Right lobe of liver (tissue), 6 donors: ENCODE measurements at regions not wholly inside any gene's neighbourhood (a gene's known extent, or its start where the extent isn't known, plus 50 kb on each side); places are given as distances from the start of the nearest gene placed in this dataset.
"Not testable (repeated sequence)": the region's sequence is repeated elsewhere in the genome, so short reads cannot be mapped to it uniquely, and the experiment has no call there.

Source experiments
- ATAC-seq, 4 donors: fragments of 200-7000 bp; cut with Tn5 transposase; one replicate each; pipeline ENCODE4 v1.9.1; 2020; ENCODE audit warnings: mild to moderate bottlenecking in 4 of 4, moderate library complexity in 4 of 4
- DNase-seq, 3 donors: peaks; one replicate each; pipeline ENCODE4 v3.0.0-alpha.2; 2020
- H3K27ac ChIP-seq, 3 donors: fragments of 200-600 bp; one replicate each; pipeline ENCODE4 v1.8.0; 2022
- H3K27me3 ChIP-seq, 2 donors: fragments of 200-600 bp; one replicate each; pipeline ENCODE4 v1.8.0; 2022
- H3K36me3 ChIP-seq, 4 donors: fragments of 200-600 bp; sonication (generic) in 1 of 4; one replicate each; pipeline versions ENCODE4 v1.5.1 to v1.8.0; 2017 to 2022; ENCODE audit warnings: control low read depth in 1 of 4
- H3K4me1 ChIP-seq, 4 donors: fragments of 200-600 bp; sonication (generic) in 1 of 4; one replicate each; pipeline versions ENCODE4 v1.5.1 to v1.8.0; 2017 to 2022; ENCODE audit warnings: control low read depth in 1 of 4
- H3K4me3 ChIP-seq, 3 donors: fragments of 200-600 bp; one replicate each; pipeline ENCODE4 v1.8.0; 2022
- H3K9me3 ChIP-seq, 4 donors: fragments of 200-600 bp; sonication (generic) in 1 of 4; one replicate each; pipeline versions ENCODE4 v1.5.1 to v1.8.0; 2017 to 2022; ENCODE audit warnings: control low read depth in 1 of 4
- POLR2A ChIP-seq: fragments of 450-650 bp; IDR thresholded peaks from one replicate; pipeline ENCODE4 v1.6.1; 2017; ENCODE audit warnings: antibody characterized with exemption, mild to moderate bottlenecking
- WGBS: methylation state at CpG from one replicate; pipeline ENCODE4 v1.1.6; 2018; ENCODE audit warnings: low coverage, low lambda C conversion rate; ENCODE audit not compliant: insufficient coverage; ENCODE audit errors: missing lambda C conversion rate; 5-methylcytosine and 5-hydroxymethylcytosine counted together
- intact Hi-C, 2 donors: fragments of 100-400 bp; cut with DNase I; formaldehyde crosslinking; loops; one replicate each; pipeline versions ENCODE4 v1.11.2 to v1.14.1; 2022
- TF ChIP-seq, protein P1 (sequence below), 4 donors: fragments of 200-600 bp in 3 of 4; fragments of 450-650 bp in 1 of 4; IDR thresholded peaks; one replicate each; pipeline versions ENCODE4 v1.5.1 to v1.8.0; 2016 to 2022; ENCODE audit warnings: antibody characterized with exemption in 4 of 4, mild to moderate bottlenecking in 2 of 4
- donor health status: DM: no; HTN: yes; CAD: no.
- donor health status: DM: no; HTN: no; CAD: no.
- donor health status: DM: no; HTN: no; CAD: no.
- donor health status: DM: no; HTN: yes; CAD: no.
- donor health status: DM: no; HTN: yes; CAD: no.

DNA sequence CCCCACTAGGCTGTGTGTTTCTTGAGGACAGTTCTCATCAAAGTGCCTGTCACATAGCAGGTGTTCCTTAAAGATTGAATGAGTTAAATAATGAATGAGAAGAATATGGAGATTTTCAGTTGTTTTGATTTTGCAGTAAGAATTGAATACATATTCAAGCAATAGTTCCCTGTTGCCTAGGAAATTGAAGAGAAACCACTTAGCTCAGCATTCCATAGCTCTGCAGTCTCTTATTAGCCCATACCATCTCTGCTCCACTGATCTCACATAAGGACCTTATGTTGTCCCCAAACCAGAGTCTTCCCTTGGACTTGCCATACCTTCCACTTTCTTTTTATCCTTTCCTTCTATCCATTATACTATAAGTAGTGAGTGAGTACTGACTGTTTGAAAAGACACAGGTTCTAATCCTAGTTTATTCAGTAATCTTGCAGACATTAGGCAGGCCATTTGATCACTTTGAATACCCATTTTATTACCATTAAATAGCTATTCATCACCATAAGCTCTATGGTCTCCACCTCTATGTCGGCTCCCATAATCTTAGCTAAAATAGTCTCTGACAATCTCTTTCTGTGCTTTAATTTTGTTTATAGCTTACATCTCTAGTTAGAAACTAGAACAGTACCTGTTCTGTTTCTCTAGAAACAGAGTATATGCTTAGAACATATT lies 1059.6 kb upstream of the SLIT2 start:
- no peak overlapping the region for H3K4me3 ChIP-seq
- WGBS: 43% methylated on average over 1 of the region's 1 CpG
- H3K27ac ChIP-seq: no peak overlapping the region
- ATAC-seq: no peak
- intact Hi-C loops: no loop called here
- H3K36me3 ChIP-seq: no peaks in the 10 kb centered on the region
- no peaks in the 10 kb centered on the region for H3K4me1 ChIP-seq
- no peaks in the 10 kb centered on the region for H3K27me3 ChIP-seq
- no peaks in the 10 kb centered on the region for H3K9me3 ChIP-seq
- DNase-seq: no peak
- TF ChIP-seq, protein P1, sequence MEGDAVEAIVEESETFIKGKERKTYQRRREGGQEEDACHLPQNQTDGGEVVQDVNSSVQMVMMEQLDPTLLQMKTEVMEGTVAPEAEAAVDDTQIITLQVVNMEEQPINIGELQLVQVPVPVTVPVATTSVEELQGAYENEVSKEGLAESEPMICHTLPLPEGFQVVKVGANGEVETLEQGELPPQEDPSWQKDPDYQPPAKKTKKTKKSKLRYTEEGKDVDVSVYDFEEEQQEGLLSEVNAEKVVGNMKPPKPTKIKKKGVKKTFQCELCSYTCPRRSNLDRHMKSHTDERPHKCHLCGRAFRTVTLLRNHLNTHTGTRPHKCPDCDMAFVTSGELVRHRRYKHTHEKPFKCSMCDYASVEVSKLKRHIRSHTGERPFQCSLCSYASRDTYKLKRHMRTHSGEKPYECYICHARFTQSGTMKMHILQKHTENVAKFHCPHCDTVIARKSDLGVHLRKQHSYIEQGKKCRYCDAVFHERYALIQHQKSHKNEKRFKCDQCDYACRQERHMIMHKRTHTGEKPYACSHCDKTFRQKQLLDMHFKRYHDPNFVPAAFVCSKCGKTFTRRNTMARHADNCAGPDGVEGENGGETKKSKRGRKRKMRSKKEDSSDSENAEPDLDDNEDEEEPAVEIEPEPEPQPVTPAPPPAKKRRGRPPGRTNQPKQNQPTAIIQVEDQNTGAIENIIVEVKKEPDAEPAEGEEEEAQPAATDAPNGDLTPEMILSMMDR (IDR thresholded peaks at IDR 0.05): no peak
- no peak for TF ChIP-seq POLR2A

DNA sequence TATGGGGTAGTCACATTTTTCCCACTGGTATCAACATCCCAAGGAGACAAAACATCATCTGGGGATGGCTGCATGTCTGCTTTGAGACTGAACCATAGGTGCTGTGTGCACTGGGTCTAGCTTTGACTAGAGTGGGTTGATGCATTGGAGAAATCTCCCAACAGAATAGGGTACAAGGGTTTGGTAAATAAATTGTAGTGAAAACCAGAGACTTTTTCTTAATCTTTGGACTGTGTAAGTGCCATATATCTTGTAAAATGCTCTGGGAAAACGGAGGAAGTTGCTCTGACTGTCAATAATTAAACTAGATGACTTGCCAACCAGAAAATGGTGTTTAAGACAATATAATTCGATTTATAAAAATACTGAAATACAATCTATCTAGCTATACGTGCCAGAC lies 1064.0 kb upstream of the SLIT2 start:
- ATAC-seq (no peak), DNase-seq (no peak)
- H3K4me1 ChIP-seq: no peaks in the 10 kb centered on the region
- H3K4me3 ChIP-seq: no peak overlapping the region
- H3K9me3 ChIP-seq: no peaks in the 10 kb centered on the region
- intact Hi-C loops: no loop called here
- H3K27ac ChIP-seq: no peak overlapping the region
- 19% methylated on average over 3 of the region's 3 CpGs for WGBS
- H3K27me3 ChIP-seq: no peaks in the 10 kb centered on the region
- TF ChIP-seq POLR2A: no peak
- TF ChIP-seq, protein P1 (IDR thresholded peaks at IDR 0.05): no peak
- H3K36me3 ChIP-seq: no peaks in the 10 kb centered on the region

DNA sequence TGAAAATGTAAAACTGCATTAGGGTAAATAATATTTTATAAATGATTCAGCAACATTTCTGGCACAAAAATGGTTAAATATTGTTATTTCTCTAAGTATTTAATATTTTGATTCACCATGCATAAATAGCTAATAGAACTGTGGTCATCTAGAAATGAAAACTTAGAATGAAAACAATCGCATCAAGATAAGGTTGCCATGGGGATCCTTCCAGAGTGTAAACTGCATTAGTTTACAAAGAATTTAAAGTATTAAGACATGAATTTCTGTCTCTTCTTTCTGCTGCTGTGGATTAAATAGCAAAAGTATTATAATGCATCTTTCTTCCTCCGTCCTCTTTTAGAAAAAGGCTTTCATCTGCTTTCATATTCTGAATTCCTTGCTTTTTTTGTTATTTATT lies 1064.6 kb upstream of the SLIT2 start:
- 39% methylated on average over 2 of the region's 2 CpGs for WGBS
- ATAC-seq (no peak), DNase-seq (no peak)

DNA sequence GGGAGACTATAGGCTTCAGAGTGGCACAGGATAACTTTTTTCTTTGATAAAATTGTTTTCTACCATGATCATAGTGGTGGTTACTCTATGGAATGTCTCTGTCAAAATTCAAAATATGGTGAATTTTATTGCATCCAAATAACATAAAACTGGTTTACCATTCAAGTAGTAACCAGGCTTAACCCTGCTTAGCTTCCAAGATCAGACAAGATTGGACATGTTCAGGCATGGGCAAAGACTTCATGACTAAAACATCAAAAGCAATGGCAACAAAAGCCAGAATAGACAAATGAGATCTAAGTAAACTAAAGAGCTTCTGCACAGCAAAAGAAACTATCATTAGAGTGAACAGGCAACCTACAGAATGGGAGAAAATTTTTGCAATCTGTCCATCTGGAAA lies 1070.1 kb upstream of the SLIT2 start:
- H3K9me3 ChIP-seq, H3K4me1 ChIP-seq, H3K36me3 ChIP-seq, intact Hi-C loops, H3K4me3 ChIP-seq, H3K27me3 ChIP-seq, ATAC-seq, DNase-seq, H3K27ac ChIP-seq: not testable (repeated sequence)

More for the DNA sequence above, 1064.6 kb upstream of the SLIT2 start:
- TF ChIP-seq POLR2A: no peak
- TF ChIP-seq, protein P1 (IDR thresholded peaks at IDR 0.05): no peak
- intact Hi-C loops: no loop called here
- Histone ChIP-seq H3K4me3 (no peak overlapping the region), H3K27me3 (no peaks in the 10 kb centered on the region), H3K36me3 (no peaks in the 10 kb centered on the region), H3K4me1 (no peaks in the 10 kb centered on the region), H3K9me3 (no peaks in the 10 kb centered on the region), H3K27ac (no peak overlapping the region)

DNA sequence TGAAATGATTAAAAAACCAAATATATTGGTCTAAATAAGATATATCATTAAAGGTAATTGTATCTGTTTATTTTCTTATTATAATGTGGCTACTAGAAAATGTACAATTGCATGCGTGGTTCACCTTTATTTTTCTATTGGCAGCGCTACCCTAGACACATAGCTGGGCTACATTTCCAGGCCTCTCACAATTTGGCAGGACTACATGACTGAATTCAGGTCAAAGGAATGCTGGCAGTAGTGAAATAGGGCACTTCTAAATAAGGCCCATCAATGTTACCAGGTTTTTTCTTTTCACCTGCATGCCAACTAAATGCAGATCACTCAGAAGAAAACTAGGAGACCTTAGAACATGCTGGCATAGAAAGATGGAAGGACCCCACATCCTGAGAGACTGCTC lies 1072.9 kb upstream of the SLIT2 start:
- no peak for DNase-seq

More for the DNA sequence above, 1072.9 kb upstream of the SLIT2 start:
- WGBS: 64% methylated on average over 2 of the region's 2 CpGs
- Histone ChIP-seq H3K27ac (no peak overlapping the region), H3K36me3 (no peaks in the 10 kb centered on the region), H3K4me3 (no peak overlapping the region), H3K4me1 (no peaks in the 10 kb centered on the region), H3K9me3 (no peaks in the 10 kb centered on the region), H3K27me3 (peaks cover 0 to 6% of the 10 kb centered on the region in 2 donors)
- intact Hi-C loops: no loop called here
- TF ChIP-seq POLR2A: no peak
- TF ChIP-seq, protein P1 (IDR thresholded peaks at IDR 0.05): no peak
- no peak for ATAC-seq
